Kidney epithelial cell (primary cell): ENCODE measurements at regions not wholly inside any gene's neighbourhood (a gene's known extent, or its start where the extent isn't known, plus 50 kb on each side); places are given as distances from the start of the nearest gene placed in this dataset.

Experiments used
- DNase-seq: peaks from one replicate; pipeline ENCODE4 v3.0.0-alpha.2; 2010; ENCODE audit warnings: low read depth
- H3K27me3 ChIP-seq: 2 replicates; pipeline ENCODE4 v1.6.0; 2011; ENCODE audit warnings: low read length; ENCODE audit not compliant: control insufficient read depth, insufficient read depth
- H3K36me3 ChIP-seq: 2 replicates; pipeline ENCODE4 v1.5.1; 2011; ENCODE audit warnings: low read length; ENCODE audit not compliant: control insufficient read depth, insufficient read depth
- H3K4me3 ChIP-seq: 2 replicates; pipeline ENCODE4 v1.5.1; 2011; ENCODE audit warnings: low read depth, mild to moderate bottlenecking, control low read depth, low read length
- TF ChIP-seq, protein P1 (sequence below): IDR thresholded peaks from 2 replicates; pipeline ENCODE4 v1.5.1; 2011; ENCODE audit warnings: mild to moderate bottlenecking, moderate library complexity, low read length, control low read depth, inconsistent platforms; ENCODE audit not compliant: insufficient read depth, poor library complexity, severe bottlenecking

DNA sequence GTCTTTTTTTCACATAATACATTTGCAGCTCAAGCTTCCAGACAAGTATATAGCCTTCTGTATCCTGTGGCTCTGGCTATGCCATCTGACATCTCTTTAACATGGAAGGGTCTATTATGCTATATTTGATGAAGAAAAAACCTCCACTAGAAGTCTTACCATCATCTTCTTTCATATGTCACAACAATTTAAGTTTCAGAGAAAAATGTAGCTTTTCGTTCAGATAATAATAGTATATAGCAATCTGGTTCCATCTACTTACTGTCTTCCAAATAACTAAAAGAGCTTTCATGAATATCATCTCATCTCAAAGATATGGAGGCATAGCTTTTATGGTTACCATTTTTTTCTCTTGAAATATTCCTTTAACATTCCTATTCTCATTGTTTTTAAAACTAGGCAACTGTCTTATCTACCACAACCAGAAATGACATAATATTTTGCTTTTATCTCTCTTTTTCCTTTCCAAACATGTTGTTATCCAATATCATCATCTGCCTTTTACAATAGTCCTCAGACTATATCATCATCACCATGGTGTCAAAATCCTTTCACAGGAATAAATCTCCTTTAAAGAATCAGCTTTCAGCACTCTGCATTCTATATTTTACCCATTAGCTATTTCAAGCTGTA, 1005.1 kb downstream of the PDHA2 start:
- H3K27me3 ChIP-seq, result no peaks in the 10 kb centered on the region
- H3K4me3 ChIP-seq, result no peak overlapping the region
- H3K36me3 ChIP-seq, result no peaks in the 10 kb centered on the region
- no peak for DNase-seq
- TF ChIP-seq, protein P1, sequence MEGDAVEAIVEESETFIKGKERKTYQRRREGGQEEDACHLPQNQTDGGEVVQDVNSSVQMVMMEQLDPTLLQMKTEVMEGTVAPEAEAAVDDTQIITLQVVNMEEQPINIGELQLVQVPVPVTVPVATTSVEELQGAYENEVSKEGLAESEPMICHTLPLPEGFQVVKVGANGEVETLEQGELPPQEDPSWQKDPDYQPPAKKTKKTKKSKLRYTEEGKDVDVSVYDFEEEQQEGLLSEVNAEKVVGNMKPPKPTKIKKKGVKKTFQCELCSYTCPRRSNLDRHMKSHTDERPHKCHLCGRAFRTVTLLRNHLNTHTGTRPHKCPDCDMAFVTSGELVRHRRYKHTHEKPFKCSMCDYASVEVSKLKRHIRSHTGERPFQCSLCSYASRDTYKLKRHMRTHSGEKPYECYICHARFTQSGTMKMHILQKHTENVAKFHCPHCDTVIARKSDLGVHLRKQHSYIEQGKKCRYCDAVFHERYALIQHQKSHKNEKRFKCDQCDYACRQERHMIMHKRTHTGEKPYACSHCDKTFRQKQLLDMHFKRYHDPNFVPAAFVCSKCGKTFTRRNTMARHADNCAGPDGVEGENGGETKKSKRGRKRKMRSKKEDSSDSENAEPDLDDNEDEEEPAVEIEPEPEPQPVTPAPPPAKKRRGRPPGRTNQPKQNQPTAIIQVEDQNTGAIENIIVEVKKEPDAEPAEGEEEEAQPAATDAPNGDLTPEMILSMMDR, result no peak

DNA sequence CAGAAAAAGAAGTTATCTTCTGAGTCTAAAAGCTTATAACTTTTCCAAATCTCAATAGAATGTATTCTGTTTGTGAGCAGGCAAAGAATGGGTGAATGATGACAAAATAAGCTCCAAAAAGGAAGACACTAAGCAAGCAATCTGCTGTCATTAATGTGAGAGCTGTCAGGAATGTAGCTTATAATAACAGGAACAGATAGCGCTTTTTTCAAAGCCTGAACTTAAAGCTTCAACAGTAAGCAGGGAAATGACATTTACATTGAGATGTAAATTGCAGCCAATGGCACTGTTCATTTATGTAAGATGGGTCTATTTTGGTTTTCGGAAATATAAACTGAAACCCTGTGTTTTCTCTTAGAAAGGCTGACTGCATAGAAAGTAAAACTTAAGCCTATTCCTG, 1005.9 kb downstream of the PDHA2 start:
- TF ChIP-seq, protein P1, result no peak
- H3K4me3 ChIP-seq, result no peak overlapping the region
- H3K36me3 ChIP-seq, result no peaks in the 10 kb centered on the region
- H3K27me3 ChIP-seq, result no peaks in the 10 kb centered on the region
- no peak for DNase-seq

DNA sequence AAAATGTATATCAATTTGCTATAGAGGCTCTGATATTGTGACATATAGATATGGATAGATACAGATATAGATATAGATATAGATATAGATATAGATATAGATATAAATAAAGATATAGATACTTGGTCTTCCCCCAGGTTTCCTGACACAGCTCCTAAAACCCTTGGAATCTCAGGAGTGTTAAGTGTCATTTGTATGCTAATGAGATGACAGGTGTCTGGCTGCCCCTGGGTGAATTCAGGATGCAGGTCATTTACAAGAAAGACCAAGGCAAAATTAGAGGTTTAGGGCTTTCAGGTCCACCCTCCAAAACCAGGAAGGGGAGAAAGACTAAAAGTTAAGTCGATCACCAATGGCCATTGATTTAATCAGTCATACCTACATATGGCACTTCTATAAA, 1034.8 kb downstream of the PDHA2 start:
- no peak for DNase-seq
- H3K4me3 ChIP-seq, result no peak overlapping the region
- TF ChIP-seq, protein P1, result no peak
- H3K27me3 ChIP-seq, result no peaks in the 10 kb centered on the region
- H3K36me3 ChIP-seq, result no peaks in the 10 kb centered on the region

DNA sequence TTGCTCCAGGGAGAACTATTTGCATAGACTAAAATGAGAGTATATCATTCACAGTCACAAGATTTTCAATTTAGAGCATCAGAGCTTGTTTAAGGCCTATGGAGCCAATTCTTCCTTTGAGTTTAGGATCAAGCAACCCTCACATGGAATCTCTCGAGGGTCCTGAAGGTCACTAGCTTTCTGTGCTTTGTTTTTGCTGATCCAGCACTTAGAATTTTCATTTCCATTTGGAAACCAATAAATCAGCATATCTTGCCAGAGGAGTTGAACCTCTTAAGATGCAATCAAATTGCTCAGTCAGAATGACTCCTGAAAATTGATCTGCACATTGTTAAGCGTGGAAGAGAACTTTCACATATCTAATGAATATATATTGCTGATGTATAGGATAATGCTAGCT, 1039.6 kb downstream of the PDHA2 start:
- Histone ChIP-seq H3K36me3 (no peaks in the 10 kb centered on the region), H3K4me3 (no peak overlapping the region), H3K27me3 (no peaks in the 10 kb centered on the region)
- no peak for DNase-seq
- TF ChIP-seq, protein P1, result no peak

DNA sequence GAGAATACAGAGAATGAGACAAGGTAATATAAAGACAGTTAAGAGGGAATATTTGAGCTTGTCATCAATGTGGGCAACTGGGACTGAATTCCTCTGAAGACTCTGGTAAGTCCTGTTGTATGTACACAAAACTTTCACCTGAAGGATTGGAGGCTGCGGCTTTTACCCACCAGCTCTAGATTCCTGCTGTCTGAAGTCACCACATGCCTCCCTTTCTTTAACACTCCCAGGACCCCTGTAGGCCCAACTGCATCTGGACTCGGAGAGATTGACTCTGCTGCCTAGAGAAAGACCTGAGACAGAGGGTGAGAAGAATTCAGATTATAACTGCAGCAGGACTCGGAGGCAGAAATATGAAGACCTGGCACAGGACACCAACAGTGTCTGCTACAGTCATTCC, 1048.0 kb downstream of the PDHA2 start:
- DNase-seq, result no peak
- TF ChIP-seq, protein P1, result no peak
- H3K36me3 ChIP-seq, result no peaks in the 10 kb centered on the region
- no peaks in the 10 kb centered on the region for H3K27me3 ChIP-seq
- H3K4me3 ChIP-seq, result no peak overlapping the region

DNA sequence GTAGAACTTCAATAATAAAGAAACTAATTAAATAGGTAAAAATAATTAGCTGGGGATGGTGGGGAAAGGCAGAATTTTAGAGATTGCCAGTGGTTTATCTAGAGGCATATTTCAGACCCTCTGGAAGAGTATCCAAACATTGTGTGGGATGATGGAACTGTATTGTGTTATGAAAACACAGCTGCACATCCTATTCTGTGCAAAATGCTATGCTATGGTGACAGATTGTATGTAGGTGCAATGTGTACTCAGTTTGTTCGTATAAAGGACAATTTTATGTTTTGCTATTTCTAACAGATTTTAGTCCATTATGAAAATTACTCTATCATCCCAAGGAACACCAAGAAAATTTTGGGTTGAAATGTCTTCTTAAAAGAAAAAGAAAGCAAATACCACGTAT, 1054.7 kb downstream of the PDHA2 start:
- DNase-seq, result no peak
- TF ChIP-seq, protein P1, result no peak
- H3K36me3 ChIP-seq, result no peaks in the 10 kb centered on the region
- H3K27me3 ChIP-seq, result no peaks in the 10 kb centered on the region
- no peak overlapping the region for H3K4me3 ChIP-seq
